Breast epithelium (tissue), 3 donors: ENCODE measurements at regions not wholly inside any gene's neighbourhood (a gene's known extent, or its start where the extent isn't known, plus 50 kb on each side); places are given as distances from the start of the nearest gene placed in this dataset.

Experiments
- POLR2A ChIP-seq: fragments of 450-650 bp; IDR thresholded peaks from one replicate; pipeline ENCODE4 v1.6.1; 2016; ENCODE audit warnings: antibody characterized with exemption, mild to moderate bottlenecking, moderate library complexity
- POLR2AphosphoS5 ChIP-seq, 3 donors: sonication (generic); formaldehyde crosslinking; IDR thresholded peaks; one replicate each; pipeline ENCODE4 v1.6.1; 2017; ENCODE audit warnings: antibody characterized with exemption in 3 of 3
- TF ChIP-seq, protein P1 (sequence below), 3 donors: fragments of 450-650 bp; IDR thresholded peaks; one replicate each; pipeline ENCODE4 v1.5.1; 2016 to 2017; ENCODE audit warnings: antibody characterized with exemption in 3 of 3, mild to moderate bottlenecking in 3 of 3, moderate library complexity in 3 of 3

- TF ChIP-seq, protein P1, sequence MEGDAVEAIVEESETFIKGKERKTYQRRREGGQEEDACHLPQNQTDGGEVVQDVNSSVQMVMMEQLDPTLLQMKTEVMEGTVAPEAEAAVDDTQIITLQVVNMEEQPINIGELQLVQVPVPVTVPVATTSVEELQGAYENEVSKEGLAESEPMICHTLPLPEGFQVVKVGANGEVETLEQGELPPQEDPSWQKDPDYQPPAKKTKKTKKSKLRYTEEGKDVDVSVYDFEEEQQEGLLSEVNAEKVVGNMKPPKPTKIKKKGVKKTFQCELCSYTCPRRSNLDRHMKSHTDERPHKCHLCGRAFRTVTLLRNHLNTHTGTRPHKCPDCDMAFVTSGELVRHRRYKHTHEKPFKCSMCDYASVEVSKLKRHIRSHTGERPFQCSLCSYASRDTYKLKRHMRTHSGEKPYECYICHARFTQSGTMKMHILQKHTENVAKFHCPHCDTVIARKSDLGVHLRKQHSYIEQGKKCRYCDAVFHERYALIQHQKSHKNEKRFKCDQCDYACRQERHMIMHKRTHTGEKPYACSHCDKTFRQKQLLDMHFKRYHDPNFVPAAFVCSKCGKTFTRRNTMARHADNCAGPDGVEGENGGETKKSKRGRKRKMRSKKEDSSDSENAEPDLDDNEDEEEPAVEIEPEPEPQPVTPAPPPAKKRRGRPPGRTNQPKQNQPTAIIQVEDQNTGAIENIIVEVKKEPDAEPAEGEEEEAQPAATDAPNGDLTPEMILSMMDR (IDR thresholded peaks at IDR 0.05) = no peak
- TF ChIP-seq POLR2AphosphoS5 (IDR thresholded peaks at IDR 0.05) (no peak), POLR2A (no peak)
Measured at GRCh38 chr22:47239474-47239860, 477.0 kb downstream of the TBC1D22A start.
